ENCODE measurements at regions not wholly inside any gene's neighbourhood (a gene's known extent, or its start where the extent isn't known, plus 50 kb on each side); places are given as distances from the start of the nearest gene placed in this dataset.
"Not testable (repeated sequence)": the region's sequence is repeated elsewhere in the genome, so short reads cannot be mapped to it uniquely, and the experiment has no call there.

DNA sequence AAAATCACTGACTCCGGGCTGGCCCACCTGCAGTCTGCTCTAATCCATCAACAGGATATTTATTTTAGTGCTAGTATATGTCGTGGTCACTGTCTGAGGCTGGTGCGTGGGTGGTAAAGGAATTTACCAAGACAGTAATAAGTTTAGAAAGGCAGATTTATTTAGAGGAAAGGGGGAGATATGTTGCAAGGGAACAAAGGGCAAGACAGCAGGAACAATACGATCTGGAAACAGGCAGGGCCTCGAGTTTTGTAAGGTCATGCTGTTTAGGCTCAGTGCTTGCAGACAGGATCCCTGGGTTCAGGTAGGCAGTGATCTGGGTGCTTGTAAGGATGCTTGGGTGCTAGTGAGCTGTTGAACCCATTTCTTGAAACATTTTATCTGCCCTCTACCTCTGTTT, 748.2 kb upstream of the SLITRK5 start:
- Histone ChIP-seq H3K4me3 (ENCODE audit: low read depth, low read length, poor library complexity, severe bottlenecking) (no peak overlapping the region), H3K4me1 (ENCODE audit: insufficient read depth, low read length, poor library complexity, severe bottlenecking) (no peaks in the 10 kb centered on the region), H4K20me1 (ENCODE audit: insufficient read depth, low read length) (no peaks in the 10 kb centered on the region), H3K4me2 (ENCODE audit: low read length) (no peak overlapping the region), H3K79me2 (ENCODE audit: insufficient read depth, low read depth, low read length) (no peaks in the 10 kb centered on the region), H3K9me3 (ENCODE audit: low read length) (no peaks in the 10 kb centered on the region), H3K36me3 (ENCODE audit: insufficient read depth, low read length) (no peaks in the 10 kb centered on the region), H2AFZ (ENCODE audit: low read length) (no peak overlapping the region), H3K9me2 (ENCODE audit: insufficient read depth, low read length) (no peaks in the 10 kb centered on the region), H3K27ac (ENCODE audit: low read depth, low read length, poor library complexity, severe bottlenecking) (no peak overlapping the region)
- ChIA-PET POLR2A (no interaction called here), CTCF (ENCODE audit: unreplicated experiment) (no interaction called here)
- intact Hi-C loops (cut with micrococcal nuclease; ENCODE audit: unreplicated experiment): no loop called here
- TF ChIP-seq, protein P1, sequence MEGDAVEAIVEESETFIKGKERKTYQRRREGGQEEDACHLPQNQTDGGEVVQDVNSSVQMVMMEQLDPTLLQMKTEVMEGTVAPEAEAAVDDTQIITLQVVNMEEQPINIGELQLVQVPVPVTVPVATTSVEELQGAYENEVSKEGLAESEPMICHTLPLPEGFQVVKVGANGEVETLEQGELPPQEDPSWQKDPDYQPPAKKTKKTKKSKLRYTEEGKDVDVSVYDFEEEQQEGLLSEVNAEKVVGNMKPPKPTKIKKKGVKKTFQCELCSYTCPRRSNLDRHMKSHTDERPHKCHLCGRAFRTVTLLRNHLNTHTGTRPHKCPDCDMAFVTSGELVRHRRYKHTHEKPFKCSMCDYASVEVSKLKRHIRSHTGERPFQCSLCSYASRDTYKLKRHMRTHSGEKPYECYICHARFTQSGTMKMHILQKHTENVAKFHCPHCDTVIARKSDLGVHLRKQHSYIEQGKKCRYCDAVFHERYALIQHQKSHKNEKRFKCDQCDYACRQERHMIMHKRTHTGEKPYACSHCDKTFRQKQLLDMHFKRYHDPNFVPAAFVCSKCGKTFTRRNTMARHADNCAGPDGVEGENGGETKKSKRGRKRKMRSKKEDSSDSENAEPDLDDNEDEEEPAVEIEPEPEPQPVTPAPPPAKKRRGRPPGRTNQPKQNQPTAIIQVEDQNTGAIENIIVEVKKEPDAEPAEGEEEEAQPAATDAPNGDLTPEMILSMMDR (conservative IDR thresholded peaks at IDR 0.05; ENCODE audit: low read length): no peak
- no TSS peak for BruUV-seq (replicated peaks)
- no peak for DNase-seq (ENCODE audit: low spot score)

DNA sequence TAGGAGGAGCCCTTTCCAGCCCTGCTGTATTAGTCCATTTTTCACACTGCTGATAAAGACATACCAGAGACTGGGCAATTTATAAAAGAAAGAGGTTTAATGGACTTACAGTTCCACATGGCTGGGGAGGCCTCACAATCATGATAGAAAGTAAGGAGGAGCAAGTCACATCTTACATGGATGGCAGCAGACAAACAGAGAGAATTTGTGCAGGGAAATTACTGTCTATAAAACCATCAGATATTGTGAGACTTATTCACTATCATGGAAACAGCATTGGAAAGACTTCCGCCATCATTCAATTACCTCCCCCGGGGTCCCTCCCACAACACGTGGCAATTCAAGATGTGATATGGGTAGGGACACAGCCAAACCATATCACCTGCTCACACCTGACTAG, 744.3 kb upstream of the SLITRK5 start:
- H3K9me2 ChIP-seq (ENCODE audit: insufficient read depth, low read length); H4K20me1 ChIP-seq (ENCODE audit: insufficient read depth, low read length); H3K4me1 ChIP-seq (ENCODE audit: insufficient read depth, low read length, poor library complexity, severe bottlenecking); POLR2A ChIA-PET; H3K9me3 ChIP-seq (ENCODE audit: low read length); H3K4me3 ChIP-seq (ENCODE audit: low read depth, low read length, poor library complexity, severe bottlenecking); H3K4me2 ChIP-seq (ENCODE audit: low read length); H3K79me2 ChIP-seq (ENCODE audit: insufficient read depth, low read depth, low read length); H2AFZ ChIP-seq (ENCODE audit: low read length); intact Hi-C loops (cut with micrococcal nuclease; ENCODE audit: unreplicated experiment); H3K36me3 ChIP-seq (ENCODE audit: insufficient read depth, low read length); DNase-seq (ENCODE audit: low spot score); BruUV-seq (replicated peaks); H3K27ac ChIP-seq (ENCODE audit: low read depth, low read length, poor library complexity, severe bottlenecking); CTCF ChIA-PET (ENCODE audit: unreplicated experiment): not testable (repeated sequence)

DNA sequence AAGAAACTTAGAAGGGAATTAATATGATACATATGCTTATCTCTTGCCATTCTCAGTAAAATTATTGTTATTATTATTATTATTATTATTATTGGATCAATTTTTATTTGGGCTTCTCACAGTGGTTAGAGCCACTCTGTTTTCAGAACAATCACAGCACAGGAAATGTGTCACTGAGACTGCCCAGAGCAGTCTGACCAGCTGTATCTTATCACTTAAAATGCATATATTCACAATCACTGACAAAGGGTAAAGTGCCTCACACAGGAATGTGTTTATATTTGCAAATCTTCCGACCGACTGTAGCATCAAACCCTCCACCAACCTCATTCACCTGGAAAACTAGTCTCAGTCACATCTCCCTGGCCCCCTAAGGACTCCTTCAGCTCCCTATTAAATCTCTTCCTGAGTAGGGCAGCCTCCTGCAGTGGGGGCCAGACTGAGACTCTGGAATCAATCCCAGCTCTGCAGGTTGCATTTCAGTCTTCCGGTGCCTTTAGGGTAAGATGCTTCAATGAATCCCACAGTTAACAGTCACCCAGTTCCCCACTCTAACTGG, 738.3 kb upstream of the SLITRK5 start:
- TF ChIP-seq, protein P1 (conservative IDR thresholded peaks at IDR 0.05; ENCODE audit: low read length): no peak
- TF ChIP-seq EZH2phosphoT487 (IDR thresholded peaks at IDR 0.05; ENCODE audit: borderline replicate concordance, low read depth, low read length): no peak
- Histone ChIP-seq H4K20me1 (ENCODE audit: insufficient read depth, low read length) (no peaks in the 10 kb centered on the region), H3K4me3 (ENCODE audit: low read depth, low read length, poor library complexity, severe bottlenecking) (no peak overlapping the region), H3K36me3 (ENCODE audit: insufficient read depth, low read length) (no peaks in the 10 kb centered on the region), H3K9me2 (ENCODE audit: insufficient read depth, low read length) (no peaks in the 10 kb centered on the region), H3K9me3 (ENCODE audit: low read length) (no peaks in the 10 kb centered on the region), H2AFZ (ENCODE audit: low read length) (no peak overlapping the region), H3K79me2 (ENCODE audit: insufficient read depth, low read depth, low read length) (no peaks in the 10 kb centered on the region), H3K4me1 (ENCODE audit: insufficient read depth, low read length, poor library complexity, severe bottlenecking) (no peaks in the 10 kb centered on the region), H3K27ac (ENCODE audit: low read depth, low read length, poor library complexity, severe bottlenecking) (no peak overlapping the region), H3K4me2 (ENCODE audit: low read length) (no peak overlapping the region)
- ChIA-PET CTCF (ENCODE audit: unreplicated experiment) (no interaction called here), POLR2A (interaction anchor here (1.1 kb wide), 1 partner anchor 9 kb away, joined by 5 read pairs; no protein-coding TSS in a partner anchor)
- intact Hi-C loops (cut with micrococcal nuclease; ENCODE audit: unreplicated experiment): no loop called here
- no peak for DNase-seq (ENCODE audit: low spot score)
- BruUV-seq (replicated peaks): no TSS peak
